Chondrocyte (in vitro differentiated cells): ENCODE measurements at regions not wholly inside any gene's neighbourhood (a gene's known extent, or its start where the extent isn't known, plus 50 kb on each side); places are given as distances from the start of the nearest gene placed in this dataset.

Experiments
- DNase-seq: peaks from one replicate; pipeline ENCODE4 v3.0.0; 2021; ENCODE audit warnings: mixed read lengths, low spot score
- H3K27ac Mint-ChIP-seq: one replicate; pipeline ENCODE4 v1.8.0; 2021; ENCODE audit warnings: mild to moderate bottlenecking, moderate library complexity, mixed read lengths; ENCODE audit not compliant: unreplicated experiment
- H3K27me3 Mint-ChIP-seq: 2 replicates; pipeline ENCODE4 v1.8.0; 2021; ENCODE audit warnings: low read depth, mixed read lengths
- H3K36me3 Mint-ChIP-seq: 2 replicates; pipeline ENCODE4 v1.8.0; 2021; ENCODE audit warnings: low read depth, mixed read lengths
- H3K4me1 Mint-ChIP-seq: 2 replicates; pipeline ENCODE4 v1.8.0; 2021; ENCODE audit warnings: low read depth, mild to moderate bottlenecking, mixed read lengths
- H3K4me3 Mint-ChIP-seq: one replicate; pipeline ENCODE4 v1.8.0; 2021; ENCODE audit warnings: mild to moderate bottlenecking, moderate library complexity, mixed read lengths; ENCODE audit not compliant: unreplicated experiment
- H3K9me3 Mint-ChIP-seq: 2 replicates; pipeline ENCODE4 v1.8.0; 2021; ENCODE audit warnings: low read depth, mixed read lengths
- TF ChIP-seq, protein P1 (sequence below): fragments of 200-600 bp; sonication (generic); IDR thresholded peaks from 2 replicates; pipeline ENCODE4 v1.5.0; 2021; ENCODE audit warnings: antibody characterized with exemption, mild to moderate bottlenecking, moderate library complexity

DNA sequence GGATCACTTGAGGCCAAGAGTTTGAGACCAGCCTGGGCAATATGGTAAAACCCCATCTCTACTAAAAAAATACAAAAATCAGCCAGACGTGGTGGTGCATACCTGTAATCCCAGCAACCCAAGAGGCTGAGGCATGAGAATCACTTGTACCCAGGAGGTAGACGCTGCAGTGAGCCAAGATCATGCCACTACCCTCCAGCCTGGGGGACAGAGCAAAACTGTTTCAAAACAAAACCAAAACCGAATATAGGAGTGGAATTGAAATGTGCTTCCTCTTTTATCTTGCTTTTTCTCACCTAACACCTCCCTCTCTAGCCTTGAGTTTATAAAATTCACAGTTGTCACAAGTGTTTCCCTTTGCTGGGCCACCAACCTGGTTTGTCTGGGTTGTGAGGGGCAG lies 181.9 kb downstream of the PAH start:
- H3K36me3 Mint-ChIP-seq: peaks cover 3% of the 10 kb centered on the region
- TF ChIP-seq, protein P1, sequence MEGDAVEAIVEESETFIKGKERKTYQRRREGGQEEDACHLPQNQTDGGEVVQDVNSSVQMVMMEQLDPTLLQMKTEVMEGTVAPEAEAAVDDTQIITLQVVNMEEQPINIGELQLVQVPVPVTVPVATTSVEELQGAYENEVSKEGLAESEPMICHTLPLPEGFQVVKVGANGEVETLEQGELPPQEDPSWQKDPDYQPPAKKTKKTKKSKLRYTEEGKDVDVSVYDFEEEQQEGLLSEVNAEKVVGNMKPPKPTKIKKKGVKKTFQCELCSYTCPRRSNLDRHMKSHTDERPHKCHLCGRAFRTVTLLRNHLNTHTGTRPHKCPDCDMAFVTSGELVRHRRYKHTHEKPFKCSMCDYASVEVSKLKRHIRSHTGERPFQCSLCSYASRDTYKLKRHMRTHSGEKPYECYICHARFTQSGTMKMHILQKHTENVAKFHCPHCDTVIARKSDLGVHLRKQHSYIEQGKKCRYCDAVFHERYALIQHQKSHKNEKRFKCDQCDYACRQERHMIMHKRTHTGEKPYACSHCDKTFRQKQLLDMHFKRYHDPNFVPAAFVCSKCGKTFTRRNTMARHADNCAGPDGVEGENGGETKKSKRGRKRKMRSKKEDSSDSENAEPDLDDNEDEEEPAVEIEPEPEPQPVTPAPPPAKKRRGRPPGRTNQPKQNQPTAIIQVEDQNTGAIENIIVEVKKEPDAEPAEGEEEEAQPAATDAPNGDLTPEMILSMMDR: no peak
- H3K27me3 Mint-ChIP-seq: no peaks in the 10 kb centered on the region
- H3K27ac Mint-ChIP-seq: no peak overlapping the region
- H3K9me3 Mint-ChIP-seq: peaks cover 12% of the 10 kb centered on the region
- no peak for DNase-seq
- H3K4me3 Mint-ChIP-seq: no peak overlapping the region
- H3K4me1 Mint-ChIP-seq: peaks cover 4% of the 10 kb centered on the region

DNA sequence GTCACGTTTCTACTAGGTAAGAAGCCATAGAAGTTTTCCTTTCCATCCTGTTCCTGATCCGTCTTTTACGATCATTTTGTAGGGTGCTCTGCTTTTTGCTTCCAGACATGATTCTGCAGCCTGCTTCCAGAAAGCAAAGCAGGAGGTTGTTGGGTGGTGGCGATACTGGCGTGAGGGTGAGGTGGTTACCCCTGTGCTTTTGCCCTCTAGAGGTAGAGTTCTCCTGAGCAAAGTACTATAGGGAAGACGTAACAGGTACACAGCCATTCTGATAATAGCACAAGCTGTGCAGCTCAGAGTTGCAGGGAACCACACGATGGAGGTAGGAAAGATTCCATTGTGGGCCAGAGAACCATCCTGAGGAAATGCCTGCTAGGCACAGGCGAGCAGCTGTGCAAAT lies 186.0 kb downstream of the PAH start:
- peaks cover 7% of the 10 kb centered on the region for H3K9me3 Mint-ChIP-seq
- no peak overlapping the region for H3K4me3 Mint-ChIP-seq
- H3K27me3 Mint-ChIP-seq: no peaks in the 10 kb centered on the region
- peaks cover 11% of the 10 kb centered on the region for H3K4me1 Mint-ChIP-seq
- no peaks in the 10 kb centered on the region for H3K36me3 Mint-ChIP-seq
- no peak for DNase-seq
- TF ChIP-seq, protein P1: no peak
- H3K27ac Mint-ChIP-seq: no peak overlapping the region

DNA sequence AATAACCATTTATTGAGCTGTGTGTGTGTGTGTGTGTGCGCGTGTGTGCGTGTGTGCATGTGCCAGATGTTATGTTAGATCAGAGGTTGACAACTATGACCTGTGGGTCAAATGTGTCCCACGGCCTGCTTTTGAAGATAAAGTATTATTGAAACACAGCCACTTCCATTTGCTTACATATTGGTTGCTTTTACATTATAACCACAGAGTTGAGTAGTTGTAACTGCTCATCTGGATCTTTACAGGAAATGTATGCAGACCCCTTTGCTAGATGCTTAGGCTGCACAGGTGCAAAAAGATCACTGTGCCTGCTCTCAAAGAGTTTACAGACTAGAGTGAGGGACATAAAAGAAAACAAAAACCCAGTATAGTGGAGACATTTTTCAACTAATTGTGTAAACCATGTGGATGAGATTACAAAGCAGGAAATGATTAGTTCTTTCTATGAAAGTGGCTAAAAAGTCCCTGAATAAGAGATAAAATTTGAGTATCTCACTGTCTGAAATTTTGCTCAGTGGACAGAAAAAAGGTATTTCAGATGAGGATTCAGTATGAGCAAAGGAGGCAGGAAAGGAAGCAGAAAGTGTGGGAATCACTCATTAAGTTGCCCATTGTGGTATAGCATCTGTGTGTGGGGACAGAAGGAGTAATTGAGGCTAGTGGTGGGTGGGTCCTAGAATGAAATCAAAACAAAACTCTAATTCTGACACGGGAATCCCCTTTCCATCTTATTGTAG lies 188.4 kb downstream of the PAH start:
- H3K36me3 Mint-ChIP-seq: no peaks in the 10 kb centered on the region
- no peak overlapping the region for H3K27ac Mint-ChIP-seq
- peaks cover 7% of the 10 kb centered on the region for H3K9me3 Mint-ChIP-seq
- no peak overlapping the region for H3K4me3 Mint-ChIP-seq
- TF ChIP-seq, protein P1: no peak
- H3K27me3 Mint-ChIP-seq: no peaks in the 10 kb centered on the region
- no peak for DNase-seq
- H3K4me1 Mint-ChIP-seq: peaks cover 13% of the 10 kb centered on the region

DNA sequence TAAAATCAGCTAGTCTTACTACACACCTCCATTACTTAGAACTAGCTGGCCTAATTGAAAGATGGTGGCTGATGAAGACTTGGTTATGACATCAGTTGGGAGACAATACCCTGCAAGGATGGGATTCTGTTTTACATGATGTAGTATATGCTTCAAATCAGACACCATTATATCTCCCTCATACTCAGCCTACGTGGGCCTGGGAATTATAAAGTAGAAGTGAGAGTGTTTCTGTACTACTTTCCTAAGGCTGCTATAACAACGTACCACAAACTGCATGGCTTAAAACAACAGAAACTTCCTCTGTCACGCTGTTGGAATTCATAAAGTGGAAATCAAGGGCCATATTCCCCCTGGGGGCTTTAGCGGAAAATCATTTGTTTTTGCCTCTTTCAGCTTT lies 190.4 kb downstream of the PAH start:
- no peak overlapping the region for H3K27ac Mint-ChIP-seq
- TF ChIP-seq, protein P1: no peak
- H3K9me3 Mint-ChIP-seq: peaks cover 7% of the 10 kb centered on the region
- no peak for DNase-seq
- H3K4me3 Mint-ChIP-seq: no peak overlapping the region
- no peaks in the 10 kb centered on the region for H3K27me3 Mint-ChIP-seq
- H3K4me1 Mint-ChIP-seq: peaks cover 13% of the 10 kb centered on the region
- no peaks in the 10 kb centered on the region for H3K36me3 Mint-ChIP-seq

DNA sequence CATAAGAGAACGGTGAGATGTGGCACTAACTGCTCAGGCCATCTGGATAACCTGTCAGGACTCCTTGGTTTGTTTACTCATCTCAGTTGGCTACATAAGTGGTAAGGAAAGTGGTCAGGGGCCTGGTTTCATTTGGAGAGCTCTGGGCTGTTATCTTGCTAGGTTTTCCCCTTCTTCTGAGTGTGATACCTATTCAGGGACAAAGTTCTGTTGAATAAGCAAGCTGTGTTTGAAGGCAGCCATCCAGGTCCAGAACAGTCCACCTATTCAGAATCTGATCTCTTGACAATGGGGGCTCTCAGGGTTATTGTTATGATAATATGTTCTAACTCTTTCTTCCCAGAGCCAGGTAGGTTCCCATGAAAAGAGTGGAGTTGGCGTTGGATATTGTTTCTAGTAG lies 194.9 kb downstream of the PAH start:
- peaks cover 10% of the 10 kb centered on the region for H3K4me1 Mint-ChIP-seq
- TF ChIP-seq, protein P1: no peak
- no peaks in the 10 kb centered on the region for H3K36me3 Mint-ChIP-seq
- H3K9me3 Mint-ChIP-seq: peaks cover 2% of the 10 kb centered on the region
- no peaks in the 10 kb centered on the region for H3K27me3 Mint-ChIP-seq
- no peak for DNase-seq
- no peak overlapping the region for H3K4me3 Mint-ChIP-seq
- no peak overlapping the region for H3K27ac Mint-ChIP-seq
